Endothelial cell of umbilical vein (primary cell): ENCODE measurements at regions not wholly inside any gene's neighbourhood (a gene's known extent, or its start where the extent isn't known, plus 50 kb on each side); places are given as distances from the start of the nearest gene placed in this dataset.

Experiments used
- EZH2 ChIP-seq: IDR thresholded peaks from 2 replicates; pipeline ENCODE4 v1.6.1; 2012; ENCODE audit warnings: borderline replicate concordance, low read depth, mild to moderate bottlenecking, moderate library complexity, low read length, inconsistent platforms; ENCODE audit not compliant: severe bottlenecking
- MAX ChIP-seq: IDR thresholded peaks from 2 replicates; pipeline ENCODE4 v1.6.1; 2011; ENCODE audit not compliant: insufficient read depth, insufficient read length
- POLR2A ChIP-seq: IDR thresholded peaks from 2 replicates; pipeline ENCODE4 v1.6.1; 2012; ENCODE audit warnings: low read depth, mild to moderate bottlenecking, control low read depth, low read length
- POLR2AphosphoS5 ChIP-seq: IDR thresholded peaks from 2 replicates; pipeline ENCODE4 v1.6.1; 2012; ENCODE audit warnings: low read depth, mild to moderate bottlenecking, control low read depth, low read length, moderate library complexity; ENCODE audit not compliant: insufficient read depth
- TF ChIP-seq, protein P1 (sequence below), 2 donors: IDR thresholded peaks; 1 replicate in 1 of 2; 2 replicates in 1 of 2; pipeline ENCODE4 v1.5.1; 2011; ENCODE audit warnings: low read length in 2 of 2, mild to moderate bottlenecking in 2 of 2, moderate library complexity in 2 of 2, control low read depth in 1 of 2, inconsistent platforms in 1 of 2, low read depth in 1 of 2; ENCODE audit not compliant: insufficient read depth in 1 of 2; ENCODE audit errors: extremely low read depth in 1 of 2

GRCh38 chr20:6941571-6941970 lies 174.1 kb downstream of the BMP2 start:
- TF ChIP-seq, protein P1, sequence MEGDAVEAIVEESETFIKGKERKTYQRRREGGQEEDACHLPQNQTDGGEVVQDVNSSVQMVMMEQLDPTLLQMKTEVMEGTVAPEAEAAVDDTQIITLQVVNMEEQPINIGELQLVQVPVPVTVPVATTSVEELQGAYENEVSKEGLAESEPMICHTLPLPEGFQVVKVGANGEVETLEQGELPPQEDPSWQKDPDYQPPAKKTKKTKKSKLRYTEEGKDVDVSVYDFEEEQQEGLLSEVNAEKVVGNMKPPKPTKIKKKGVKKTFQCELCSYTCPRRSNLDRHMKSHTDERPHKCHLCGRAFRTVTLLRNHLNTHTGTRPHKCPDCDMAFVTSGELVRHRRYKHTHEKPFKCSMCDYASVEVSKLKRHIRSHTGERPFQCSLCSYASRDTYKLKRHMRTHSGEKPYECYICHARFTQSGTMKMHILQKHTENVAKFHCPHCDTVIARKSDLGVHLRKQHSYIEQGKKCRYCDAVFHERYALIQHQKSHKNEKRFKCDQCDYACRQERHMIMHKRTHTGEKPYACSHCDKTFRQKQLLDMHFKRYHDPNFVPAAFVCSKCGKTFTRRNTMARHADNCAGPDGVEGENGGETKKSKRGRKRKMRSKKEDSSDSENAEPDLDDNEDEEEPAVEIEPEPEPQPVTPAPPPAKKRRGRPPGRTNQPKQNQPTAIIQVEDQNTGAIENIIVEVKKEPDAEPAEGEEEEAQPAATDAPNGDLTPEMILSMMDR (IDR thresholded peaks at IDR 0.05; ENCODE audit: extremely low read depth in 1 of 2, insufficient read depth in 1 of 2, low read depth in 1 of 2, low read length in 2 of 2): no peak
- TF ChIP-seq MAX (no peak), POLR2AphosphoS5 (no peak), POLR2A (no peak), EZH2 (no peak)
